HG03045 (cell line): ENCODE measurements at regions not wholly inside any gene's neighbourhood (a gene's known extent, or its start where the extent isn't known, plus 50 kb on each side); places are given as distances from the start of the nearest gene placed in this dataset.

Source experiments
- ATAC-seq: cut with Tn5 transposase; IDR thresholded peaks from one replicate; pipeline ENCODE4 v1.9.1; 2021; ENCODE audit warnings: mild to moderate bottlenecking, moderate library complexity; ENCODE audit not compliant: unreplicated experiment

- no peak for ATAC-seq
Observed at GRCh38 chrX:39205467-39205866, 404.2 kb downstream of the MID1IP1 start.

DNA sequence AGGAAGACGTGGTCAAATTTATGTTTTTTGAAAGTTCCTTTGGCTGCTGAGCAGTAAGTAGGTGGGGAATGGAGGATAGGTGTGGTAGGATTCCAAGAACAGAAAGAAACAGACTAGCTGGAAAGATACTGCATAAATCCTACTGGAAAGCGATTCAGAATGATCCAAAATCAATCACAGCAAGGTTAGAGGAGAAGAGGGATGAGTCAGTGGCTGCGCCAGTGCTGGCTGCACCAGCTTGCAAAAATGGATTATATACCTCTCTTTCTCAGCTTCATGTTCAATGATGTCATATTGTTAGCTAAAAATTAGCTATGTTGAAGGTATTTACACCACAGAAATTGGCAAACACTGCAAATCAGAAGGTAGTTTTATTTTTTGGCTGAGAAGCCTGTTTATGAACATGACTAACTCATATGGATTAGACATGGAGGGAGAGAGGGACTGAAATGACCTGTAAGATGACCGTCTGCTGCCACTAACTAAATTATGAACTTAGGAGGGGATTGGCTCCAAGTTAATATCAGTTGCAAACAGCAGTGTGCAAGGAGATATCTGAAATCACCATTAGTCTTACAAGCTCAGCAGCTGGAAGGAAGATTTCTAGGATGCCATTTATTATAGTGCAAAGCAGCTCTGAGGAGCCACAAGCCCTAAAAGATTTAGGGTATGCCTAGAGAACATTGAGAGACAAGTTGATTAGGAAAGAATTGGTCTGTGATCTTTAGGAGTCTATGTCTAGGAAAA lies 405.3 kb downstream of the MID1IP1 start:
- no peak for ATAC-seq

DNA sequence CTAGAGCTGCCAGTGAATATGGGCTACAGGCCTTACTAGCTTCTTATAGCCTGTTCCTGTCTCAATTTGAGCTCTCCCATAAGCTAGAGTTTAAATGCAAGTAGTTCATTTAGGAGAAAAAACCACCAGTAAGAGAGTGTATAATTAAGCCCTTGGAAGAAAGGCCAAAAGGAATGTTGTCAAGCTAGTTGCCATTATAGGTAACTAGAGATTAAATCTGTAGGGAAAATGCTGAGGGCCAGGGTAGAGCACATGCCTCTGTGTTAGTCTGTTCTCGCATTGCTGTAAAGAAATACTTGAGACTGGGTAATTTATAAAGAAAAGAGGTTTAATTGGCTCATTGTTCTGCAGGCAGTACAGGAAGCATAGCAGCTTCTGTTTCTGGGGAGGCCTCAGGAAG lies 410.2 kb downstream of the MID1IP1 start:
- no peak for ATAC-seq

- no peak for ATAC-seq
Observed at GRCh38 chrX:39212456-39212855, 411.2 kb downstream of the MID1IP1 start.

GRCh38 chrX:39214387-39215126 lies 413.3 kb downstream of the MID1IP1 start:
- no peak for ATAC-seq

DNA sequence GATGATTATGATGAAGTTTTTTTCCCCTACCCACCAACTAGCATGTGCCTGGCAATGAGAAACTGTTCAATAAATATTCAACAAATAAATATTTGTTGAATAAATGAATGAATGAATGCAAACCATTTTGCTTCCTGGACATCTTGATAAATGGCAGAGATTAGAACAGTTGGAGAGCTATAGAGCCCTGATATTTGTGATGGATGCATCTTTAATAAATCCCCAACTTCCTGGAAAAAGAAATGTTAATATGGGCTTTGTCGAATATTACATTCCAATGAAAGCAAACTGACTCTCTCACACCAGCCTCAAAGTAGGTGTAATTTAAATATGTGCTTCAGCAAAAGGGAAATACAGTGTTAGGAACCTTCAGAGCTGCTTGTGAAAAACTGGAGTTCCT lies 419.7 kb downstream of the MID1IP1 start:
- no peak for ATAC-seq

DNA sequence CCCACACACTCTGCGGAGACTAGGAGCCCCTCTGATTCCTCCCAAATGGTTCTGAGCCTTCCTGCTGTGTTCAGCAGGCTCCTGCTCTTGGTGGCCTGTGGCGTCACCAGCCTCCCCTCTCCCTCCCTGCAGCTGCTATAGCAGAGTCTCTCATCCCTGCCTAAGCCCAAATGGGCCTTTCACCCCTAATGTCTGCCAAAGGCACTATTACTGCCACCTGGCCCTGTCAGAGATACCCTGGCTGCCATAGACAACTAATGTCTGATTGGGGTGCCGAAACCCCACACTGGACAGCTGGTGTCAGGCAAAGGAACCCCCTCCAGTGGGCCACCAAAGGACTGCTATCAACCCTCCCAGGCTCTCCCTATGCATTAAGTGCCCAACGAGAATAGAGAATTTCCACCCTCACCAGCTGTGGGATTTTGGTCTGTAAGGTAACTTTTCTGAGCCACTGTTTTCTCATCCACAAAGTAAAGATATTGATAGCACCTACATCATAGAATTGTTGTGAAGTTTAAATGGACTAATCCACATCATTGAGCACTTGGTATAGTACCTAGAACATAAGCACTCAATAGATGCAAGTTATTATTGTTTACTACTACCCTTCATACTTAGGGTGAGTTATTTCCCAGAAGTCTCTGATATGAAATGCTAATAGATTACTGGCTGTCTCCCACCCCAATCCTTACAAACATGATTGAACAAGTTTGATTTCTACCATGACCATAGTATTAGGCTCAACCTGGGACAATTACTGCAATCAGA lies 421.3 kb downstream of the MID1IP1 start:
- ATAC-seq = no peak

- ATAC-seq = no peak
Observed at GRCh38 chrX:39226251-39226650, 425.0 kb downstream of the MID1IP1 start.

- no peak for ATAC-seq
Observed at GRCh38 chrX:39227371-39227770, 426.1 kb downstream of the MID1IP1 start.

DNA sequence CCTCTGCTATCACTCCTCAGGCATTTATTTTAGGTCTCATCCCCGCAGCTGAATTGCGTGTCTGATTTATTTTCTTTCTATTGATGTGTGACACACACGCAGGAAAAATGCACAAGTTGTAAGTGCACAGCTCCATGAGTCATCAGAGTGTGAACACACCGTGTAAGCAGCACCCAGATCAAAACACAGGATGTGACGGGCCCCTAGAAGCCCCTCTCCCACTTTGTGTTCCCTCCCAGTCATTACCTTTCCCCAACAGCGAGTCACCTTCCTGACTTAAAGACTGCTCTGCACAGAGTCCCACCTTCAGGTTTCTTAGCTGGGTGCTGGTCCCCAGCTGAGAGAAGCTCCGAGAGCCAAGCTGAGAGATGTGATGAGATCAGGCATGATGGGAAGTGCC lies 436.7 kb downstream of the MID1IP1 start:
- ATAC-seq = no peak

DNA sequence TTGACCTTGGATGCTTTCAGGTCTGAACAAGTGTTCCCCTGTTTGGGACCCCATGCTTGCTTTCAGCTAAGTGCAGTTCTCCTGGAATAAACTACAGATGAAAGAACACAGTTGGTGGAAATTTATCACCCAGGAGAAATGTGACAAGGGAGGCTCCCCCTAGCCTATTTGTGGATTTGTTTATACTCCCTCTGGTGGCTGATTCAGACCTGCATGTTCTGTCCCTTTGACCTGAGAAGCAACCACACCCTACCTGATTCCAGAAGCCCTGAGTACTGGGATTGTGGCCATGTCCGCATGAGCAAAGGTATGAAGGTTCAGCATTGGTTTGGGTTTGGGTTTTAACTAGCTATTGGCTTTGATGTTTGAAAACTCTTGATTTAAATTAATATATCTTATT lies 440.9 kb downstream of the MID1IP1 start:
- ATAC-seq = no peak

DNA sequence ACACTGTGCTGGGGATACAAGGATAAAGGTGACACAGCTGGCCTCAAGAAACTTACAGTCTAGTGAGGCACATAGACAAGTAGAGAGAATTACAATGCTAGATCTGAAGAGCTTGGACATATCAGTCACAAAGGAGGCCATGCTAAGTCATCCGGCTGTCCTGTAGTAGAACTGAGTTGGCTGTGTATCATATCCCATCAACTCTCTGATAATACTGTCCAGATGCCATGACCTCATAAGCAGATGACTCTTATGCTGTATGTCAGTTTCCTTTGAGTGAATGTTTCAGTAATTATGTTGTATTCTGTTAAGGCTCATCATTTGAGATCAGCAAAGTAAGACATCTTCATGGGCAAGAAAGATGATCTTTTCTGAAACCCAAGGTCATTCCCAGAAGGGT lies 442.9 kb downstream of the MID1IP1 start:
- ATAC-seq = no peak

- ATAC-seq = no peak
Observed at GRCh38 chrX:39245024-39245423, 443.8 kb downstream of the MID1IP1 start.

DNA sequence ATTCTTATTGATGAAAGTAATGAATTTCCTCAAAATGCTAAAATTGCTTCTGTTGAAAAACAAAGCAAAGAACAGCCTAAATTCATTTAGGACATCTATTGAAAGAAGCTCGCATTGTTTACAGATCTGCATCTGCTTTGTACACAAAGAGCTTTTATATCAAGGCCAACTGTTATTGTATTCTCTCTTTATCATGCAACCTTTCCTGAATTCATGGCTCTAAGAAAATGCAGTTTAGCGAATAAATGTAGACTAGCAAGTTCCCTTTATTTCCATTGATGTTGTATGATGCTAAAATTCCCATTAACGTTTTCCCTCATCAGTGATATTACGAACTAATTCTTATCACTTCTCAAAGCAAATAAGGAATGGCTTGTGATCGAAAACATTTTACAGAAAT lies 446.3 kb downstream of the MID1IP1 start:
- no peak for ATAC-seq

GRCh38 chrX:39248330-39248729 lies 447.1 kb downstream of the MID1IP1 start:
- no peak for ATAC-seq

- ATAC-seq = no peak
Observed at GRCh38 chrX:39249999-39250398, 448.7 kb downstream of the MID1IP1 start.

GRCh38 chrX:39251995-39252394 lies 450.7 kb downstream of the MID1IP1 start:
- ATAC-seq = no peak

DNA sequence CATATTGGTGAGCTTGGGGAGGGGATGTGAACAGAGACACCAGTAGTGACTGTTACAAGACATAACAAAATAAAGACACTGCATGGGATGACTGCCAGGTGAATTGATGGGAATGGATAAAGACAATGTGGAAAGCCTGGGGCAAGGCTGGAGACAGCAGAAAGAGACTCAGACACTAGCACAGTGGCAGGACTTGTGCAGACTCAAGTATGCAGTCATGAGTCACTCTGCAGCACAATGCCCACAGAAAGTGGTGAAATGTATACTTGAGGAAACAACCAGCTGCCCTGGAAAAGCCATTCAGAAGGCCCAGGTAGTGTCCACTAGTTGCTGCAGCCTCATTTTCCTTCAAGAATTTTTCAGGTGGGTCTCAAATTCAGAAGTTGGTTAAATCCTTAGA lies 452.3 kb downstream of the MID1IP1 start:
- ATAC-seq = no peak

- no peak for ATAC-seq
Observed at GRCh38 chrX:39258331-39258730, 457.1 kb downstream of the MID1IP1 start.

DNA sequence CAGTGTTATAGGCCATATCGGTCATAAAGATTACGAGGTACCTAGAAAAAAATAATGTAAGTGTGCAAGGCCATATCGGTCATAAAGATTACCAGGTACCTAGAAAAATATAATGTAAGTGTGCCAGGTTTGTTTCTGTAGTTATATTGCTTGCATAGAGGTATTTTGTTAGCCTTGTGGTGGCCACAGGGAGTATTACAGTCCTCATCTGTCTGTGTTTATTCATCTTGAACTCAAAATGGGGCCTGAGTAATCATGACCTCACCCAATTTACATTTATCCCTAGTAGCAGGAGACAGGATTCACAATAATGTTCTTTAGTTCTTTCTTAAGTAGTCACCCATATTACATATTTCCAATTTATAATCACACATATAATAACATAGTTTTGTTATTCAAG lies 459.7 kb downstream of the MID1IP1 start:
- ATAC-seq = no peak

- no peak for ATAC-seq
Observed at GRCh38 chrX:39261446-39262147, 460.3 kb downstream of the MID1IP1 start.
